Stimulated activated CD4-positive, alpha-beta T cell treated with anti-CD3 and anti-CD28 coated beads, Interleukin-1b, Interleukin-23, amount 100 ng/mL, for 1 hour (primary cell): ENCODE measurements at regions not wholly inside any gene's neighbourhood (a gene's known extent, or its start where the extent isn't known, plus 50 kb on each side); places are given as distances from the start of the nearest gene placed in this dataset.
A peak's percentile ranks its signal among the peaks of the same experiment; 100 is the strongest.
"Not testable (repeated sequence)": the region's sequence is repeated elsewhere in the genome, so short reads cannot be mapped to it uniquely, and the experiment has no call there.

Source experiments
- DNase-seq, 2 donors: peaks; one replicate each; pipeline ENCODE4 v3.0.0-alpha.2; 2020; ENCODE audit warnings: low read depth in 2 of 2

- DNase-seq: no peak
Observed at GRCh38 chr4:1524761-1525160, 118.5 kb upstream of the NKX1-1 start.

- no peak for DNase-seq
Observed at GRCh38 chr4:1523907-1524636, 117.8 kb upstream of the NKX1-1 start.

- DNase-seq: no peak
Observed at GRCh38 chr4:1523506-1523905, 117.3 kb upstream of the NKX1-1 start.

GRCh38 chr4:1523033-1523432 lies 116.8 kb upstream of the NKX1-1 start:
- DNase-seq: no peak

DNA sequence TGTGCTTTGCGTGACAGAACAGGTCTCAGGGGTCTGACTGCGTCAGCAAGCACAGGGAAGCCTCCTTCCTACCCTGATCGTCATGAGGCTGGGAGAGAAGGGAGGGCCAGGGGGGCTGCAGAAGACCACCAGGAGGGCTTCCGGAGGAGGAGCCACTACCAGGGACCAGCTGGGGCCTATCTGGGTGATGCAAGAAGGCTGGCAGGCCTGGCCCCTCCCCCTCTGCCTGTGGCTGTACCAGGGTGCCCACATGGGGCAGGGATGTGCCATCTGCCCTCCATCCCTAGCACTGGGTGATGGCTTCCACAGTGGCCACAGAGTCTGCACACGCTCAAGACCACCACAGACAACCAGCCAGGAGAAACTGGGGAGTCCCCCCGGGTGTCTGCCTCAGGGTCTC lies 116.4 kb upstream of the NKX1-1 start:
- DNase-seq: no peak

DNA sequence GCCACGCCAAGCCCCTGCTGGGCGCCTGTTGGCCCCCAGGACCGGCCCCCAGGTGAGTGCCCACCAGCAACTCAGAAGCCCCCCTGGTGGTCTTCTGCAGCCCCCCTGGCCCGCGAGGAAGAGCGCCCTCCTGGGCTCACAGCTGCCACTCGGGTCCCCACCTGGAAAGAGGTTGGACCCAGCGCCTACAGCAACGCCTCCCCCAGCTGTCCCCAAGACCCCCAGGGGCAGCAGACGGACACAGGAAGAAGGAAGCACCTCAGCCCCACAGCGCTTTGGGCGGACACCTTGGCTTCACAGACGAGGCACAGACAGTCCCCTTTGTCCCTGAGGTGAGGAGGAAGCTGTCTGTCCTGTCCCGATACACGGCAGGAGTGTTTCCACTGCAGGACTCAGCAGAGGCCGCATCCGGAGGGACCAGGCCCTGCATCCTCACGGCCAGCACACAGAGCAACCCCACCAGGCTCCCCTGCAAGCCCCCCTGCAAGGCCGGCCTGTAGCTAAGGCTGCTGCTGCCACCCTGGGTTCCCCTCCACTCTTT lies 115.6 kb upstream of the NKX1-1 start:
- DNase-seq: no peak

- DNase-seq: not testable (repeated sequence)
Observed at GRCh38 chr4:1520795-1521576, 114.7 kb upstream of the NKX1-1 start.

- DNase-seq: no peak
Observed at GRCh38 chr4:1519787-1520661, 113.8 kb upstream of the NKX1-1 start.

GRCh38 chr4:1518997-1519700 lies 112.9 kb upstream of the NKX1-1 start:
- no peak for DNase-seq

GRCh38 chr4:1517592-1518411 lies 111.6 kb upstream of the NKX1-1 start:
- DNase-seq: no peak

DNA sequence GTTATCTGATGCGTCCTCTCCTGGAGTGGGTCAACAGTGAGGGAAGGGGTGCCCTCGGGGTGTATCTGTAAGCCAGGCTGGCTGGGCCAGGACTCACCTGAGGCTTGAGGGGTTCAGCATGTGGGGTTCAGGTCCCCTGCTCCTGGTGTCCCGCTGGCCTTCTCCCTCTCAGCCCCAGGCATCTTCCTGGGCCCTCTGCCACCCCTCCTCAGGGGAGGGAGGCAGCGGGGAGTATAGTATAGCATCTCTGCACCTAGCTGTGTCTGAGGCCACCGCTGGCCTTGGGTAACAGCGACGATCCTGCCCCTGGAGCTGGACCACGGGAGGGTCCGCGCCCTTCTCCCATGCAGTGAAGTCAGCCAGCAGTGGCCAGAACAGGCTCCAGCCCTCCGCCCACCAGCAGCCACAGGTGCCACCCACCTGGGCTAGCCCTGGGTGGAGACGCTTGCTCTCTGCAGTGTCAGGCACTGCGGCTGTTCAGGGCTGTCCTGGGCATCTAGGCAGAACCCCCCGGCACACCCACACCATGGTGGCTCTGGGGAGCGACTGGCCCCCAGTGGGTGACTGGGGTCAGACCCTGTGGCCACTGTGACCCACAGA lies 110.7 kb upstream of the NKX1-1 start:
- no peak for DNase-seq

DNA sequence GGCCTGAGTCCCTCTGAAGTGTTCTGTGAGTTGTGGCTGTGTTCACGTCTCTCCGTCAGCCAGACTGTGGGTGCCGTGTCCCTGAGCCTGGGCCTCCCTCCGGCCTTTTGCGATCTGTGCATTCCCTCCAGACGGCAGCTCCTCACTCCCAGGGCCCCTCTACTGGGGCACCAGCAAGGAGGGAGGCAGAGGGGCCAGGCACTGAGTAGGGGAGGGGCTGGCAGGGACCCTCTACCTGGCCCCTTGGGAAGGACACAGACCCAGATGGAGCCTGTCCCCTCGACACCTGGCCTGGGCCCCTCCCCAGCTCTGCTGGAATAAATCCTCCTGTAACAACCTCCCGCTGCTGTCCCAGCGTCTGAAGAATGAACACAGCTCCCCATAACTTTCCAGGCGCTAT lies 110.0 kb upstream of the NKX1-1 start:
- DNase-seq: no peak

GRCh38 chr4:1515763-1516162 lies 109.5 kb upstream of the NKX1-1 start:
- no peak for DNase-seq

DNA sequence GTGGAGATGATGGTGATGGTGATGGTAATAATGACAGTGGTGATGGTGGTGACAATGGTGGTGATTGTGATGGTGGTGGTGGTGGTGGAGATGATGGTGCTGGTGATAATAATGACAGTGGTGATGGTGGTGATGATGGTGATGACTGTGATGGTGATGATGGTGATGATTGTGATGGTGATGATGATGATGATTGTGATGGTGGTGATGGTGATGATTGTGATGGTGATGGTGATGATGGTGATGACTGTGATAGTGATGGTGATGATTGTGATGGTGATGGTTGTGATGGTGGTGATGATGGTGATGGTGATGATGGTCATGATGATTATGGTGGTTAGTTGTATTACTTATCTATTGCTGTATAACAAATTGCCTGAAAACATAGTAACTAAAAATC lies 108.9 kb upstream of the NKX1-1 start:
- no peak for DNase-seq

GRCh38 chr4:1514612-1515011 lies 108.4 kb upstream of the NKX1-1 start:
- no peak for DNase-seq

DNA sequence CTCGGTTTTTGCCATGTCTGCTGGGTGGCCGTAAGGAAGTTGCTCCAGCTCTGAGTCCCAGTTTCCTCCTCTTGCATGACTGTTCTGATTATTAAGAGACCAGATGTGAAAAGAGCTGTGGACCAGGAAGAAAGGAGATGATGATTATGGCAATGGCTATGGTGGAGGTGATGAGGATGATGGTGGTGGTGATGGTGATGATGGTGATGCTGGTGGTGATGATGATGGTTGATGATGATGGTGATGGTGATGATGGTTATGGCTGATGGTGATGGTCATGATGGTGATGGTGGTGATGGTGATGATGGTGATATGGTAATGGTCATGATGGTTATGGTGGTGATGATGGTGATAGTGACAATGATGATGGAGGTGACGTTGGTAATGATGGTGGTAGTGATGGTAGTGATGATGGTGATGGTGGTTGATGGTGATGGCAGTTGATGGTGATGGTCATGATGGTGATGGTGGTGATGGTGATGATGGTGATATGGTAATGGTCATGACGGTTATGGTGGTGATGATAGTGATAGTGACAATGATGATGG lies 107.8 kb upstream of the NKX1-1 start:
- no peak for DNase-seq

GRCh38 chr4:1512738-1513660 lies 106.8 kb upstream of the NKX1-1 start:
- peak in 1 of 2 donors; percentile 46 for DNase-seq

DNA sequence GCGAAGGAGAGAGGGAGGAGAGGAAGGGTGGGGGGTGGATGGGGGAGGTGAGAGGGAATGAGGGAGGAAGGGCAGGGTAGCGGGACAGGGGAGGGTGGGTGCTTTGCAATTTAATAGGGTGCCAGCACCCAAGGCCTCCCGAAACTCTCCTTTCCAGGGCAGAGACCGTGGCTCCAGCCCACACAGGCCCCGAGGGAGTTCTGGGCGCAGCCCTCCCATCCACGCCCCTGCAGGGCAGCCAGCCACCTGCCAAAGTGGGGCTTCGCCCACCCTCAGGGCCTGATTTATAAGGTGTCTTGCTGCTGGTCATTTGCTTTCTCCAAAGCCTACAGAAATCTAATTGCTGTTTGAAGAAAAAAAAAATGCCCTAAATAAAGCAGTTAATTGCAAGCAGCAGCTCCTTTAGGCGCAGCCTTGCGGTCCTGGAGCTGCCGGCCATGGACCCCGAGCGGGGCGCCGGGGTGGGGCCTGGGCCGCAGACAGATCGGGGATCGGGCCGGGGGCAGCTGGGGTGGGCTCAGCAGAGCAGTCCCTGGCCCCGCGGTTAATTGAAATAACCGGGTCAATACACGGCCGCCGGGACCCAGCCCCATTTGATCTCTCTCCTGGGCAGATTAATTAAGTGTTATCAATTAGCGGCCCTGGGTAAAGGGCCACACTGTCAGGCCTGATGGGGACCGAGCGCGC lies 106.0 kb upstream of the NKX1-1 start:
- DNase-seq: no peak
